ENCODE measurements at regions not wholly inside any gene's neighbourhood (a gene's known extent, or its start where the extent isn't known, plus 50 kb on each side); places are given as distances from the start of the nearest gene placed in this dataset.
"Not testable (repeated sequence)": the region's sequence is repeated elsewhere in the genome, so short reads cannot be mapped to it uniquely, and the experiment has no call there.

GRCh38 chr5:164504141-164504772 lies 998.8 kb downstream of the MAT2B start:
- no peak for DNase-seq (ENCODE audit: low read depth)

- no peak for DNase-seq (ENCODE audit: low read depth)
Observed at GRCh38 chr5:164505791-164506190, 1000.4 kb downstream of the MAT2B start.

GRCh38 chr5:164518067-164518740 lies 1012.8 kb downstream of the MAT2B start:
- DNase-seq (ENCODE audit: low read depth) = no peak

GRCh38 chr5:164518741-164519080 lies 1013.3 kb downstream of the MAT2B start:
- no peak for DNase-seq (ENCODE audit: low read depth)

- DNase-seq (ENCODE audit: low read depth) = no peak
Observed at GRCh38 chr5:164532235-164532900, 1026.9 kb downstream of the MAT2B start.

- DNase-seq (ENCODE audit: low read depth) = not testable (repeated sequence)
Observed at GRCh38 chr5:164533426-164533825, 1028.0 kb downstream of the MAT2B start.

GRCh38 chr5:164540174-164540573 lies 1034.8 kb downstream of the MAT2B start:
- no peak for DNase-seq (ENCODE audit: low read depth)

- no peak for DNase-seq (ENCODE audit: low read depth)
Observed at GRCh38 chr5:164545507-164545906, 1040.1 kb downstream of the MAT2B start.

- DNase-seq (ENCODE audit: low read depth) = no peak
Observed at GRCh38 chr5:164553851-164554250, 1048.4 kb downstream of the MAT2B start.

GRCh38 chr5:164555809-164556208 lies 1050.4 kb downstream of the MAT2B start:
- no peak for DNase-seq (ENCODE audit: low read depth)

GRCh38 chr5:164560216-164560615 lies 1054.8 kb downstream of the MAT2B start:
- DNase-seq (ENCODE audit: low read depth) = no peak

GRCh38 chr5:164561933-164562872 lies 1056.8 kb downstream of the MAT2B start:
- no peak for DNase-seq (ENCODE audit: low read depth)

- DNase-seq (ENCODE audit: low read depth) = no peak
Observed at GRCh38 chr5:164563370-164563769, 1058.0 kb downstream of the MAT2B start.

- no peak for DNase-seq (ENCODE audit: low read depth)
Observed at GRCh38 chr5:164573397-164573796, 1068.0 kb downstream of the MAT2B start.

GRCh38 chr5:164577201-164577600 lies 1071.8 kb downstream of the MAT2B start:
- DNase-seq (ENCODE audit: low read depth) = no peak

GRCh38 chr5:164577742-164578141 lies 1072.3 kb downstream of the MAT2B start:
- DNase-seq (ENCODE audit: low read depth) = no peak

- no peak for DNase-seq (ENCODE audit: low read depth)
Observed at GRCh38 chr5:164578401-164578800, 1073.0 kb downstream of the MAT2B start.

GRCh38 chr5:164578911-164579310 lies 1073.5 kb downstream of the MAT2B start:
- DNase-seq (ENCODE audit: low read depth) = no peak

GRCh38 chr5:164580155-164580554 lies 1074.7 kb downstream of the MAT2B start:
- DNase-seq (ENCODE audit: low read depth) = no peak

GRCh38 chr5:164581889-164582288 lies 1076.5 kb downstream of the MAT2B start:
- DNase-seq (ENCODE audit: low read depth) = no peak

- no peak for DNase-seq (ENCODE audit: low read depth)
Observed at GRCh38 chr5:164593982-164594381, 1088.6 kb downstream of the MAT2B start.

GRCh38 chr5:164597293-164597900 lies 1092.0 kb downstream of the MAT2B start:
- DNase-seq (ENCODE audit: low read depth) = no peak
